ENCODE measurements at regions not wholly inside any gene's neighbourhood (a gene's known extent, or its start where the extent isn't known, plus 50 kb on each side); places are given as distances from the start of the nearest gene placed in this dataset.

- no peak for TF ChIP-seq E2F5 (CRISPR knock-in tag; conservative IDR thresholded peaks at IDR 0.05)
- TF ChIP-seq ZBTB3 (CRISPR knock-in tag; IDR thresholded peaks at IDR 0.05; ENCODE audit: borderline replicate concordance, low read depth) = no peak
- no peak for TF ChIP-seq ZNF263 (CRISPR knock-in tag; IDR thresholded peaks at IDR 0.05)
Measured at GRCh38 chr13:99086267-99087097, 108.6 kb upstream of the DOCK9 start.

Measured in HepG2 (cell line).